GM12891 (cell line): ENCODE measurements at regions not wholly inside any gene's neighbourhood (a gene's known extent, or its start where the extent isn't known, plus 50 kb on each side); places are given as distances from the start of the nearest gene placed in this dataset.

Experiments used
- POLR2A ChIP-seq: IDR thresholded peaks from 2 replicates; pipeline ENCODE4 v1.6.1; 2011; ENCODE audit warnings: low read depth, low read length, control low read depth
- POLR2AphosphoS5 ChIP-seq: IDR thresholded peaks from 2 replicates; pipeline ENCODE4 v1.6.1; 2011; ENCODE audit warnings: low read depth, low read length, control low read depth
- POU2F2 ChIP-seq: IDR thresholded peaks from 2 replicates; pipeline ENCODE4 v1.6.1; 2011; ENCODE audit warnings: low read depth, mild to moderate bottlenecking, control low read depth, low read length, moderate library complexity
- SPI1 ChIP-seq: IDR thresholded peaks from 2 replicates; pipeline ENCODE4 v1.6.1; 2011; ENCODE audit warnings: low read depth, low read length, control low read depth

DNA sequence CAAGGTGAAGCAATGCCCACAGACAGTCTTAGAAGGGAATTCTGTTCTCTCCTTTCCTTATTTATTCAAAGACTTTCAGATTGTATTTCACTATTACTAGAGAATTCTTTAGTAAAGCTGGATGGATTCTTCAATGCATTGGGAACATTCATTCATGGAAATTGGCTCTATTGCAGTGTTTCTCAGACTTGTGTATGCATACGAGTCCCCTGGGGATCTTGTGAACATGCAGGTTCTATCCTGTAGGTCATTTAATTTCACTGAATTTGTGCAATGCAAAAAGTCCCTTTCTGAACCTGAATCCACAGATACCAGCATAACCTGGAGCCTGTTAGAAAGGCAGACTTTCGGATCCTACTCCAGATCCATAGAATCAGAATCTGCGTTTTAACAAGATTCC is 160.9 kb upstream of the AHI1 start:
- TF ChIP-seq POLR2A (no peak), POLR2AphosphoS5 (no peak), SPI1 (no peak), POU2F2 (no peak)
